ENCODE measurements at regions not wholly inside any gene's neighbourhood (a gene's known extent, or its start where the extent isn't known, plus 50 kb on each side); places are given as distances from the start of the nearest gene placed in this dataset.

- Histone ChIP-seq H3K27ac (ENCODE audit: low read depth in 2 of 2, low read length in 2 of 2) (no peak overlapping the region), H3K9ac (ENCODE audit: low read length in 3 of 3) (no peak overlapping the region), H3K27me3 (ENCODE audit: control insufficient read depth, insufficient read depth, low read length) (no peaks in the 10 kb centered on the region), H3K4me1 (ENCODE audit: control insufficient read depth in 2 of 3, insufficient read depth in 2 of 3, low read depth in 1 of 3, low read length in 3 of 3) (no peaks in the 10 kb centered on the region), H3K36me3 (ENCODE audit: control insufficient read depth in 2 of 3, insufficient read depth in 3 of 3, low read length in 3 of 3) (no peaks in the 10 kb centered on the region), H3K9me3 (ENCODE audit: control insufficient read depth in 2 of 3, insufficient read depth in 1 of 3, low read length in 3 of 3) (no peaks in the 10 kb centered on the region), H3K4me3 (ENCODE audit: low read length in 3 of 3) (no peak overlapping the region)
- TF ChIP-seq CTCF (IDR thresholded peaks at IDR 0.05; ENCODE audit: borderline replicate concordance, extremely low read depth, insufficient read depth): no peak
- FAIRE-seq: no peak
- intact Hi-C loops (cut with DNase I): no loop called here
- no peak for DNase-seq
Observed at GRCh38 chr5:6190838-6191237, 187.5 kb downstream of the MED10 start.

- DNase-seq (no peak), FAIRE-seq (no peak)
- H3K36me3 ChIP-seq (ENCODE audit: control insufficient read depth in 2 of 3, insufficient read depth in 3 of 3, low read length in 3 of 3): no peaks in the 10 kb centered on the region
- H3K4me3 ChIP-seq (ENCODE audit: low read length in 3 of 3): no peak overlapping the region
- no peaks in the 10 kb centered on the region for H3K4me1 ChIP-seq (ENCODE audit: control insufficient read depth in 2 of 3, insufficient read depth in 2 of 3, low read depth in 1 of 3, low read length in 3 of 3)
- no peak overlapping the region for H3K27ac ChIP-seq (ENCODE audit: low read depth in 2 of 2, low read length in 2 of 2)
- no peak overlapping the region for H3K9ac ChIP-seq (ENCODE audit: low read length in 3 of 3)
- H3K9me3 ChIP-seq (ENCODE audit: control insufficient read depth in 2 of 3, insufficient read depth in 1 of 3, low read length in 3 of 3): no peaks in the 10 kb centered on the region
- no peaks in the 10 kb centered on the region for H3K27me3 ChIP-seq (ENCODE audit: control insufficient read depth, insufficient read depth, low read length)
- intact Hi-C loops (cut with DNase I): no loop called here
- no peak for TF ChIP-seq CTCF (IDR thresholded peaks at IDR 0.05; ENCODE audit: borderline replicate concordance, extremely low read depth, insufficient read depth)
Observed at GRCh38 chr5:6188976-6189375, 189.4 kb downstream of the MED10 start.

DNA sequence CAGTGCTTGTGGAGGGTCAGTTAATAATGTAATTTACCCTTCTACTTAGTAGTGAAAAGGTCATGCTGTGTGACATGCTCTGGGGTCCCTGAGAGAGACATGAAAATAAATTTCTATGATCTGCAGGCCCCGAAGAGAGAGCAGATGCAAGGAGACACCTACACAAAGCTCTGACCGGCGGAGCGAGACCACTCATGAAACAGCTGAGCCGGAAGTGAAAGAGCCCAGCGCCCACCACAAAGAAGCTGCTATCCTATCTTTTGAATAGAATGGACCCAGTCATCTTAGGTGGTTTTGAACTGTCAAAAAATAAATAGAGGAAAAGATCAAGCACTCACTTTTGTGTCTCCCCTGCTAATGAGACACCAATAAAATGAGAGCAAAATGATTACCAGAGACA lies 190.0 kb downstream of the MED10 start:
- Histone ChIP-seq H3K27ac (ENCODE audit: low read depth in 2 of 2, low read length in 2 of 2) (no peak overlapping the region), H3K36me3 (ENCODE audit: control insufficient read depth in 2 of 3, insufficient read depth in 3 of 3, low read length in 3 of 3) (no peaks in the 10 kb centered on the region), H3K9me3 (ENCODE audit: control insufficient read depth in 2 of 3, insufficient read depth in 1 of 3, low read length in 3 of 3) (no peaks in the 10 kb centered on the region), H3K4me1 (ENCODE audit: control insufficient read depth in 2 of 3, insufficient read depth in 2 of 3, low read depth in 1 of 3, low read length in 3 of 3) (no peaks in the 10 kb centered on the region), H3K4me3 (ENCODE audit: low read length in 3 of 3) (no peak overlapping the region), H3K27me3 (ENCODE audit: control insufficient read depth, insufficient read depth, low read length) (no peaks in the 10 kb centered on the region), H3K9ac (ENCODE audit: low read length in 3 of 3) (no peak overlapping the region)
- no peak for FAIRE-seq
- DNase-seq: peak in 2 of 5 donors; percentile 30 to 56
- intact Hi-C loops (cut with DNase I): no loop called here
- no peak for TF ChIP-seq CTCF (IDR thresholded peaks at IDR 0.05; ENCODE audit: borderline replicate concordance, extremely low read depth, insufficient read depth)

DNA sequence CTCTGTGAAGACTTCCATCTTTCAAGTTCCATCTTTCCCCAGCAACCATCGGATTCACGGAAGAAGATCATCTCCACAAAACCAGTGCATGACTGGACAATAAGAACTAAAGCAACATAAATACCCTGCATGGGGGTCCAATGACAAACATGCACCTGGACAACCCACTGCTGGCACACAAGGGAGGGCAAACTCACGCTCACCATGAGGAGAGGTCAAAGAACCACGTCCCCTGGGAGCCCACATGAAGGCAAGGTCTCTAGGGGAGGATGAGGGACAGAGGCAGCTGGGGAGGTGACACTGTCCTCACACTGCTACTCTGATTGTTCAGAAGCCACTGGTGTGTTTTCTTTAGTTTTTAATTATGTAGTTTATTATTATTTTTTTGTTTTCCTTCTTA lies 190.8 kb downstream of the MED10 start:
- Histone ChIP-seq H3K36me3 (ENCODE audit: control insufficient read depth in 2 of 3, insufficient read depth in 3 of 3, low read length in 3 of 3) (no peaks in the 10 kb centered on the region), H3K4me3 (ENCODE audit: low read length in 3 of 3) (no peak overlapping the region), H3K27me3 (ENCODE audit: control insufficient read depth, insufficient read depth, low read length) (no peaks in the 10 kb centered on the region), H3K27ac (ENCODE audit: low read depth in 2 of 2, low read length in 2 of 2) (no peak overlapping the region), H3K9ac (ENCODE audit: low read length in 3 of 3) (no peak overlapping the region), H3K9me3 (ENCODE audit: control insufficient read depth in 2 of 3, insufficient read depth in 1 of 3, low read length in 3 of 3) (no peaks in the 10 kb centered on the region), H3K4me1 (ENCODE audit: control insufficient read depth in 2 of 3, insufficient read depth in 2 of 3, low read depth in 1 of 3, low read length in 3 of 3) (no peaks in the 10 kb centered on the region)
- intact Hi-C loops (cut with DNase I): no loop called here
- FAIRE-seq: no peak
- DNase-seq: no peak
- TF ChIP-seq CTCF (IDR thresholded peaks at IDR 0.05; ENCODE audit: borderline replicate concordance, extremely low read depth, insufficient read depth): no peak
